ENCODE measurements at regions not wholly inside any gene's neighbourhood (a gene's known extent, or its start where the extent isn't known, plus 50 kb on each side); places are given as distances from the start of the nearest gene placed in this dataset.

GRCh38 chr15:47586653-47587224 lies 130.6 kb upstream of the SEMA6D start:
- no peak for DNase-seq (ENCODE audit: low spot score, unreplicated experiment)
- H3K4me3 Mint-ChIP-seq (ENCODE audit: low read depth): no peak overlapping the region
- no peaks in the 10 kb centered on the region for H3K36me3 Mint-ChIP-seq (ENCODE audit: insufficient read depth)
- no peaks in the 10 kb centered on the region for H3K9me3 Mint-ChIP-seq (ENCODE audit: low read depth)
- peaks cover 3% of the 10 kb centered on the region for H3K4me1 Mint-ChIP-seq (ENCODE audit: low read depth)
- TF ChIP-seq, protein P1, sequence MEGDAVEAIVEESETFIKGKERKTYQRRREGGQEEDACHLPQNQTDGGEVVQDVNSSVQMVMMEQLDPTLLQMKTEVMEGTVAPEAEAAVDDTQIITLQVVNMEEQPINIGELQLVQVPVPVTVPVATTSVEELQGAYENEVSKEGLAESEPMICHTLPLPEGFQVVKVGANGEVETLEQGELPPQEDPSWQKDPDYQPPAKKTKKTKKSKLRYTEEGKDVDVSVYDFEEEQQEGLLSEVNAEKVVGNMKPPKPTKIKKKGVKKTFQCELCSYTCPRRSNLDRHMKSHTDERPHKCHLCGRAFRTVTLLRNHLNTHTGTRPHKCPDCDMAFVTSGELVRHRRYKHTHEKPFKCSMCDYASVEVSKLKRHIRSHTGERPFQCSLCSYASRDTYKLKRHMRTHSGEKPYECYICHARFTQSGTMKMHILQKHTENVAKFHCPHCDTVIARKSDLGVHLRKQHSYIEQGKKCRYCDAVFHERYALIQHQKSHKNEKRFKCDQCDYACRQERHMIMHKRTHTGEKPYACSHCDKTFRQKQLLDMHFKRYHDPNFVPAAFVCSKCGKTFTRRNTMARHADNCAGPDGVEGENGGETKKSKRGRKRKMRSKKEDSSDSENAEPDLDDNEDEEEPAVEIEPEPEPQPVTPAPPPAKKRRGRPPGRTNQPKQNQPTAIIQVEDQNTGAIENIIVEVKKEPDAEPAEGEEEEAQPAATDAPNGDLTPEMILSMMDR (IDR thresholded peaks at IDR 0.05; ENCODE audit: unreplicated experiment): no peak
- no peaks in the 10 kb centered on the region for H3K27me3 Mint-ChIP-seq
- H3K27ac Mint-ChIP-seq: no peak overlapping the region

- no peak overlapping the region for H3K27ac Mint-ChIP-seq
- TF ChIP-seq, protein P1 (IDR thresholded peaks at IDR 0.05; ENCODE audit: unreplicated experiment): no peak
- no peaks in the 10 kb centered on the region for H3K36me3 Mint-ChIP-seq (ENCODE audit: insufficient read depth)
- H3K27me3 Mint-ChIP-seq: no peaks in the 10 kb centered on the region
- DNase-seq (ENCODE audit: low spot score, unreplicated experiment): no peak
- H3K9me3 Mint-ChIP-seq (ENCODE audit: low read depth): no peaks in the 10 kb centered on the region
- peaks cover 3% of the 10 kb centered on the region for H3K4me1 Mint-ChIP-seq (ENCODE audit: low read depth)
- H3K4me3 Mint-ChIP-seq (ENCODE audit: low read depth): no peak overlapping the region
These were observed 129.1 kb upstream of the SEMA6D start for GRCh38 chr15:47587940-47588802.

GRCh38 chr15:47588958-47589357 lies 128.3 kb upstream of the SEMA6D start:
- Mint-ChIP-seq H3K27ac (no peak overlapping the region), H3K4me3 (ENCODE audit: low read depth) (no peak overlapping the region), H3K27me3 (no peaks in the 10 kb centered on the region), H3K4me1 (ENCODE audit: low read depth) (peaks cover 3% of the 10 kb centered on the region), H3K9me3 (ENCODE audit: low read depth) (no peaks in the 10 kb centered on the region), H3K36me3 (ENCODE audit: insufficient read depth) (no peaks in the 10 kb centered on the region)
- TF ChIP-seq, protein P1 (IDR thresholded peaks at IDR 0.05; ENCODE audit: unreplicated experiment): no peak
- DNase-seq (ENCODE audit: low spot score, unreplicated experiment): no peak

GRCh38 chr15:47598996-47599395 lies 118.3 kb upstream of the SEMA6D start:
- peaks cover 4% of the 10 kb centered on the region for H3K36me3 Mint-ChIP-seq (ENCODE audit: insufficient read depth)

DNA sequence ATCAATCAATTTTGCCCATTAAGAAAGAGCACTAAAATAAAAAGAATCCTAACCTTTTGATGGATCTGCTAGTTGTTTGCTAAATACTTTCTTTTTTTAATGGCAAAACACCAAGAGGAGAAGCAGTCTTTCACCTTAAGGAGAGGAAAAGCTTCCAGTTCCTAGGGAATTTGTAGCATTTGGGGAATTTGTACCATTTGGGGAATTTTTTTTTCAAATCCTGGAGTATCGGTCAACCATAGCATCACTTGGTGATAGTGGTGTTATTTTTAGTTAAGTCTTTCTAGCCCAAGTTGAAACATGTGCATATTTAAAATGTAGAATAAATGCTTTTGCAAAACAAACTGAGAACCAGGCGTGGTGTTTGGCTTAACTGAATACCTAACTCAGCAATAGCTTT lies 117.5 kb upstream of the SEMA6D start:
- Mint-ChIP-seq H3K4me3 (ENCODE audit: low read depth) (no peak overlapping the region), H3K4me1 (ENCODE audit: low read depth) (peaks cover 9% of the 10 kb centered on the region), H3K27me3 (no peaks in the 10 kb centered on the region), H3K27ac (no peak overlapping the region), H3K9me3 (ENCODE audit: low read depth) (peaks cover 7% of the 10 kb centered on the region), H3K36me3 (ENCODE audit: insufficient read depth) (peaks cover 4% of the 10 kb centered on the region)
- TF ChIP-seq, protein P1 (IDR thresholded peaks at IDR 0.05; ENCODE audit: unreplicated experiment): no peak
- DNase-seq (ENCODE audit: low spot score, unreplicated experiment): no peak

More at GRCh38 chr15:47598996-47599395, 118.3 kb upstream of the SEMA6D start:
- H3K4me1 Mint-ChIP-seq (ENCODE audit: low read depth): peaks cover 9% of the 10 kb centered on the region
- no peaks in the 10 kb centered on the region for H3K27me3 Mint-ChIP-seq
- peak overlapping the region; percentile 15 for H3K27ac Mint-ChIP-seq
- TF ChIP-seq, protein P1 (IDR thresholded peaks at IDR 0.05; ENCODE audit: unreplicated experiment): no peak
- no peak for DNase-seq (ENCODE audit: low spot score, unreplicated experiment)
- H3K4me3 Mint-ChIP-seq (ENCODE audit: low read depth): no peak overlapping the region
- peaks cover 7% of the 10 kb centered on the region for H3K9me3 Mint-ChIP-seq (ENCODE audit: low read depth)

All from progenitor cell of endocrine pancreas (in vitro differentiated cells).